Erythroblast (primary cell): ENCODE measurements at regions not wholly inside any gene's neighbourhood (a gene's known extent, or its start where the extent isn't known, plus 50 kb on each side); places are given as distances from the start of the nearest gene placed in this dataset.

Experiments
- GATA1 ChIP-seq: IDR thresholded peaks from 2 replicates; pipeline ENCODE4 v1.6.1; 2011; ENCODE audit warnings: low read depth, mild to moderate bottlenecking, control low read depth, low read length, moderate library complexity
- POLR2A ChIP-seq: IDR thresholded peaks from 2 replicates; pipeline ENCODE4 v1.6.1; 2011; ENCODE audit warnings: mild to moderate bottlenecking, low read length

- TF ChIP-seq POLR2A (no peak), GATA1 (no peak)
Observed at GRCh38 chr15:61598655-61599054, 369.6 kb upstream of the RORA start.
